HUES64 (cell line): ENCODE measurements at regions not wholly inside any gene's neighbourhood (a gene's known extent, or its start where the extent isn't known, plus 50 kb on each side); places are given as distances from the start of the nearest gene placed in this dataset.

Experiments
- H3K27ac ChIP-seq: 2 replicates; pipeline ENCODE4 v1.7.0; 2013; ENCODE audit warnings: low read depth, low read length, inconsistent platforms
- H3K27me3 ChIP-seq: 2 replicates; pipeline ENCODE4 v1.6.1; 2013; ENCODE audit warnings: mild to moderate bottlenecking, low read length; ENCODE audit not compliant: insufficient read depth
- H3K36me3 ChIP-seq: 2 replicates; pipeline ENCODE4 v1.6.1; 2013; ENCODE audit warnings: mild to moderate bottlenecking, low read length; ENCODE audit not compliant: insufficient read depth
- H3K4me1 ChIP-seq: 2 replicates; pipeline ENCODE4 v1.6.1; 2013; ENCODE audit warnings: mild to moderate bottlenecking, low read length, moderate library complexity; ENCODE audit not compliant: insufficient read depth
- H3K4me3 ChIP-seq: 2 replicates; pipeline ENCODE4 v1.5.1; 2013; ENCODE audit warnings: mild to moderate bottlenecking, low read length, moderate library complexity
- H3K9ac ChIP-seq: 2 replicates; pipeline ENCODE4 v1.6.1; 2013; ENCODE audit warnings: mild to moderate bottlenecking, low read depth, low read length
- H3K9me3 ChIP-seq: 2 replicates; pipeline ENCODE4 v1.6.1; 2013; ENCODE audit warnings: low read depth, low read length; ENCODE audit not compliant: insufficient read depth
- WGBS: fragments of 150-250, 120-280 bp; methylation state at CpG from one replicate; pipeline ENCODE4 v1.1.7; 2013; ENCODE audit warnings: missing lambda C conversion rate; 5-methylcytosine and 5-hydroxymethylcytosine counted together

GRCh38 chr4:100722133-100722532 is 204.3 kb upstream of the EMCN start:
- H3K4me1 ChIP-seq, result no peaks in the 10 kb centered on the region
- 68% methylated on average over 2 of the region's 2 CpGs for WGBS

GRCh38 chr4:100721490-100721889 is 203.7 kb upstream of the EMCN start:
- no peak overlapping the region for H3K9ac ChIP-seq
- H3K4me3 ChIP-seq, result no peak overlapping the region
- no peaks in the 10 kb centered on the region for H3K36me3 ChIP-seq
- no peaks in the 10 kb centered on the region for H3K9me3 ChIP-seq
- H3K27me3 ChIP-seq, result no peaks in the 10 kb centered on the region
- H3K4me1 ChIP-seq, result no peaks in the 10 kb centered on the region
- H3K27ac ChIP-seq, result no peak overlapping the region

More at GRCh38 chr4:100722133-100722532, 204.3 kb upstream of the EMCN start:
- no peaks in the 10 kb centered on the region for H3K36me3 ChIP-seq
- H3K9me3 ChIP-seq, result no peaks in the 10 kb centered on the region
- H3K27ac ChIP-seq, result no peak overlapping the region
- H3K9ac ChIP-seq, result no peak overlapping the region
- H3K4me3 ChIP-seq, result no peak overlapping the region
- no peaks in the 10 kb centered on the region for H3K27me3 ChIP-seq

- no peaks in the 10 kb centered on the region for H3K36me3 ChIP-seq
- 95% methylated on average over 2 of the region's 2 CpGs for WGBS
- no peaks in the 10 kb centered on the region for H3K4me1 ChIP-seq
- no peaks in the 10 kb centered on the region for H3K9me3 ChIP-seq
- no peak overlapping the region for H3K9ac ChIP-seq
- no peak overlapping the region for H3K27ac ChIP-seq
- H3K27me3 ChIP-seq, result no peaks in the 10 kb centered on the region
- no peak overlapping the region for H3K4me3 ChIP-seq
Observed at GRCh38 chr4:100721077-100721476, 203.3 kb upstream of the EMCN start.

- no peaks in the 10 kb centered on the region for H3K27me3 ChIP-seq
- no peak overlapping the region for H3K27ac ChIP-seq
- H3K36me3 ChIP-seq, result no peaks in the 10 kb centered on the region
- peaks cover 6% of the 10 kb centered on the region; the same call in 1 of the 2 replicates for H3K9me3 ChIP-seq
- H3K4me1 ChIP-seq, result no peaks in the 10 kb centered on the region
- H3K4me3 ChIP-seq, result no peak overlapping the region
- H3K9ac ChIP-seq, result no peak overlapping the region
- 94% methylated on average over 5 of the region's 5 CpGs for WGBS
Observed at GRCh38 chr4:100716416-100716815, 198.6 kb upstream of the EMCN start.

GRCh38 chr4:100708776-100709175 is 191.0 kb upstream of the EMCN start:
- no peak overlapping the region for H3K9ac ChIP-seq
- H3K9me3 ChIP-seq, result no peaks in the 10 kb centered on the region
- H3K36me3 ChIP-seq, result no peaks in the 10 kb centered on the region
- no peak overlapping the region for H3K27ac ChIP-seq
- no peaks in the 10 kb centered on the region for H3K27me3 ChIP-seq
- 91% methylated on average over 3 of the region's 4 CpGs for WGBS
- H3K4me1 ChIP-seq, result no peaks in the 10 kb centered on the region
- H3K4me3 ChIP-seq, result no peak overlapping the region

GRCh38 chr4:100707786-100708185 is 190.0 kb upstream of the EMCN start:
- Histone ChIP-seq H3K36me3 (no peaks in the 10 kb centered on the region), H3K27me3 (no peaks in the 10 kb centered on the region), H3K27ac (no peak overlapping the region), H3K4me3 (no peak overlapping the region), H3K4me1 (no peaks in the 10 kb centered on the region; the same call in 1 of the 2 replicates), H3K9ac (no peak overlapping the region), H3K9me3 (no peaks in the 10 kb centered on the region)
- WGBS, result 98% methylated on average over 1 of the region's 1 CpG

- no peaks in the 10 kb centered on the region for H3K27me3 ChIP-seq
- H3K4me1 ChIP-seq, result peaks cover 9% of the 10 kb centered on the region
- 91% methylated on average over 4 of the region's 4 CpGs for WGBS
Observed at GRCh38 chr4:100696531-100696930, 178.7 kb upstream of the EMCN start.

GRCh38 chr4:100695871-100696270 is 178.0 kb upstream of the EMCN start:
- Histone ChIP-seq H3K36me3 (no peaks in the 10 kb centered on the region), H3K9me3 (no peaks in the 10 kb centered on the region), H3K27ac (no peak overlapping the region), H3K4me1 (peaks cover 6% of the 10 kb centered on the region; the same call in 1 of the 2 replicates), H3K27me3 (no peaks in the 10 kb centered on the region), H3K9ac (no peak overlapping the region), H3K4me3 (no peak overlapping the region)
- 83% methylated on average over 1 of the region's 1 CpG for WGBS

More at GRCh38 chr4:100696531-100696930, 178.7 kb upstream of the EMCN start:
- H3K4me3 ChIP-seq, result no peak overlapping the region
- no peaks in the 10 kb centered on the region for H3K36me3 ChIP-seq
- no peaks in the 10 kb centered on the region for H3K9me3 ChIP-seq
- no peak overlapping the region for H3K9ac ChIP-seq
- no peak overlapping the region for H3K27ac ChIP-seq

GRCh38 chr4:100695039-100695654 is 177.3 kb upstream of the EMCN start:
- Histone ChIP-seq H3K9me3 (no peaks in the 10 kb centered on the region), H3K4me1 (peaks cover 6% of the 10 kb centered on the region; the same call in 1 of the 2 replicates), H3K36me3 (no peaks in the 10 kb centered on the region), H3K9ac (no peak overlapping the region), H3K4me3 (no peak overlapping the region), H3K27me3 (no peaks in the 10 kb centered on the region), H3K27ac (no peak overlapping the region)
- WGBS, result 91% methylated on average over 3 of the region's 3 CpGs

GRCh38 chr4:100694467-100694866 is 176.6 kb upstream of the EMCN start:
- Histone ChIP-seq H3K4me1 (peaks cover 6% of the 10 kb centered on the region; the same call in 1 of the 2 replicates), H3K36me3 (no peaks in the 10 kb centered on the region), H3K9me3 (no peaks in the 10 kb centered on the region), H3K27me3 (no peaks in the 10 kb centered on the region), H3K27ac (no peak overlapping the region), H3K4me3 (no peak overlapping the region), H3K9ac (no peak overlapping the region)
- WGBS, result 88% methylated on average over 1 of the region's 2 CpGs

GRCh38 chr4:100690812-100691211 is 173.0 kb upstream of the EMCN start:
- Histone ChIP-seq H3K9ac (no peak overlapping the region), H3K27me3 (no peaks in the 10 kb centered on the region), H3K4me1 (no peaks in the 10 kb centered on the region), H3K4me3 (no peak overlapping the region), H3K9me3 (no peaks in the 10 kb centered on the region), H3K27ac (no peak overlapping the region), H3K36me3 (no peaks in the 10 kb centered on the region)
- WGBS, result 80% methylated on average over 1 of the region's 1 CpG

- no peak overlapping the region for H3K9ac ChIP-seq
- H3K9me3 ChIP-seq, result no peaks in the 10 kb centered on the region
- H3K27me3 ChIP-seq, result no peaks in the 10 kb centered on the region
- no peak overlapping the region for H3K4me3 ChIP-seq
- no peaks in the 10 kb centered on the region for H3K36me3 ChIP-seq
- 80% methylated on average over 1 of the region's 2 CpGs for WGBS
- H3K27ac ChIP-seq, result no peak overlapping the region
- no peaks in the 10 kb centered on the region for H3K4me1 ChIP-seq
Observed at GRCh38 chr4:100688368-100688767, 170.5 kb upstream of the EMCN start.
